IMR-90 (cell line): ENCODE measurements at regions not wholly inside any gene's neighbourhood (a gene's known extent, or its start where the extent isn't known, plus 50 kb on each side); places are given as distances from the start of the nearest gene placed in this dataset.

ENCODE experiments used
- ATAC-seq: fragments of 200-7000 bp; cut with Tn5 transposase; 2 replicates; pipeline ENCODE4 v1.9.1; 2020; ENCODE audit warnings: low read depth, mild to moderate bottlenecking, moderate library complexity
- BruUV-seq: library from RNA; stranded (reverse); fragments of 400-500 nt; replicated peaks from 2 replicates; lab custom pipeline; 2021; lab: Mats Ljungman, UMichigan
- CTCF ChIA-PET: fragments of 300-600 bp; formaldehyde crosslinking; extraction: SDS; loops from one replicate; lab custom pipeline; 2021; ENCODE audit warnings: antibody characterized with exemption; lab: Yijun Ruan, JAX
- POLR2A ChIA-PET: fragments of 300-600 bp; sonication (Branson Sonifier 250); formaldehyde crosslinking; loops from one replicate; lab custom pipeline; 2022; ENCODE audit warnings: antibody characterized with exemption; ENCODE audit not compliant: unreplicated experiment; lab: Charles Lee
- DNase-seq: peaks from one replicate; pipeline ENCODE4 v3.0.0; 2013
- H2AFZ ChIP-seq: replicated peaks from 2 replicates; pipeline ENCODE3; 2013; ENCODE audit warnings: low read length, mild to moderate bottlenecking; ENCODE audit not compliant: poor library complexity
- H2AK5ac ChIP-seq: 2 replicates; pipeline ENCODE4 v1.6.1; 2013; ENCODE audit warnings: low read depth, low read length, inconsistent platforms
- H2AK9ac ChIP-seq: replicated peaks from 2 replicates; pipeline ENCODE3; 2013; ENCODE audit warnings: mild to moderate bottlenecking, low read depth, low read length, moderate library complexity; ENCODE audit not compliant: poor library complexity
- H2BK120ac ChIP-seq: 2 replicates; pipeline ENCODE4 v1.6.1; 2013; ENCODE audit warnings: low read depth, low read length, inconsistent platforms
- H2BK15ac ChIP-seq: 3 replicates; pipeline ENCODE4 v1.6.1; 2013; ENCODE audit warnings: low read depth, low read length, inconsistent platforms
- H2BK20ac ChIP-seq: 2 replicates; pipeline ENCODE4 v1.6.1; 2013; ENCODE audit warnings: low read depth, mild to moderate bottlenecking, inconsistent platforms, low read length, moderate library complexity
- H2BK5ac ChIP-seq: 2 replicates; pipeline ENCODE4 v1.6.1; 2013; ENCODE audit warnings: mild to moderate bottlenecking, low read depth, low read length, inconsistent platforms; ENCODE audit not compliant: poor library complexity, severe bottlenecking
- H3K14ac ChIP-seq: replicated peaks from 2 replicates; pipeline ENCODE4 v1.6.1; 2013; ENCODE audit warnings: low read depth, low read length, inconsistent platforms
- H3K18ac ChIP-seq: 2 replicates; pipeline ENCODE4 v1.6.1; 2013; ENCODE audit warnings: low read depth, low read length, control low read depth
- H3K23ac ChIP-seq: 2 replicates; pipeline ENCODE4 v1.6.1; 2013; ENCODE audit warnings: low read depth, low read length, inconsistent platforms
- H3K27ac ChIP-seq: 2 replicates; pipeline ENCODE4 v1.5.1; 2013; ENCODE audit warnings: mild to moderate bottlenecking, control low read depth, low read length; ENCODE audit not compliant: insufficient read depth
- H3K27me3 ChIP-seq: 2 replicates; pipeline ENCODE4 v1.6.1; 2013; ENCODE audit warnings: low read length; ENCODE audit not compliant: control insufficient read depth, insufficient read depth
- H3K36me3 ChIP-seq: 2 replicates; pipeline ENCODE4 v1.6.1; 2013; ENCODE audit warnings: low read length, mixed read lengths; ENCODE audit not compliant: control insufficient read depth, insufficient read depth
- H3K4ac ChIP-seq: 2 replicates; pipeline ENCODE4 v1.6.1; 2013; ENCODE audit warnings: low read depth, low read length, inconsistent platforms
- H3K4me1 ChIP-seq: 2 replicates; pipeline ENCODE4 v1.6.1; 2013; ENCODE audit warnings: low read length, mixed read lengths; ENCODE audit not compliant: control insufficient read depth, insufficient read depth
- H3K4me2 ChIP-seq: 2 replicates; pipeline ENCODE4 v1.6.1; 2013; ENCODE audit warnings: low read depth, mild to moderate bottlenecking, control low read depth, low read length, moderate library complexity
- H3K4me3 ChIP-seq: 2 replicates; pipeline ENCODE4 v1.5.1; 2013; ENCODE audit warnings: low read depth, mild to moderate bottlenecking, control low read depth, low read length, moderate library complexity; ENCODE audit not compliant: insufficient read depth
- H3K56ac ChIP-seq: 2 replicates; pipeline ENCODE4 v1.6.1; 2013; ENCODE audit warnings: low read length, inconsistent platforms; ENCODE audit not compliant: insufficient read depth; ENCODE audit errors: extremely low read depth
- H3K79me1 ChIP-seq, 2 experiments: 2 replicates each; pipeline ENCODE4 v1.6.1; 2013; ENCODE audit warnings: low read length in 2 of 2, inconsistent platforms in 1 of 2, low read depth in 1 of 2
- H3K9ac ChIP-seq: 2 replicates; pipeline ENCODE4 v1.6.1; 2013; ENCODE audit warnings: low read depth, low read length, control low read depth
- H3K9me1 ChIP-seq: 2 replicates; pipeline ENCODE4 v1.6.1; 2013; ENCODE audit warnings: low read length, inconsistent platforms; ENCODE audit not compliant: insufficient read depth
- H3K9me3 ChIP-seq: 2 replicates; pipeline ENCODE4 v1.6.1; 2013; ENCODE audit warnings: low read length; ENCODE audit not compliant: control insufficient read depth, insufficient read depth
- H4K20me1 ChIP-seq: 2 replicates; pipeline ENCODE4 v1.6.1; 2013; ENCODE audit warnings: low read length, inconsistent platforms; ENCODE audit not compliant: insufficient read depth
- H4K5ac ChIP-seq: 2 replicates; pipeline ENCODE4 v1.6.1; 2013; ENCODE audit warnings: mild to moderate bottlenecking, low read depth, low read length, control low read depth
- H4K8ac ChIP-seq, 2 experiments: 2 replicates each; pipeline ENCODE4 v1.6.1; 2013; ENCODE audit warnings: low read depth in 2 of 2, low read length in 2 of 2, control low read depth in 1 of 2, inconsistent platforms in 1 of 2
- H4K91ac ChIP-seq: 2 replicates; pipeline ENCODE4 v1.6.1; 2013; ENCODE audit warnings: low read depth, low read length, inconsistent platforms; ENCODE audit not compliant: insufficient read depth
- CEBPB ChIP-seq: IDR thresholded peaks from 2 replicates; pipeline ENCODE4 v1.6.1; 2012; ENCODE audit warnings: low read depth, low read length, improper control_type of control experiment
- CTCF ChIP-seq: conservative IDR thresholded peaks from 2 replicates; pipeline ENCODE4 v1.5.1; 2012; ENCODE audit warnings: mild to moderate bottlenecking, low read depth, low read length, improper control_type of control experiment
- RAD21 ChIP-seq: IDR thresholded peaks from 2 replicates; pipeline ENCODE4 v1.6.1; 2012; ENCODE audit warnings: low read length, improper control_type of control experiment
- SMC3 ChIP-seq: fragments of 150-350 bp; IDR thresholded peaks from 2 replicates; pipeline ENCODE4 v1.6.1; 2016; ENCODE audit warnings: low read depth, mild to moderate bottlenecking, antibody characterized with exemption, low read length, moderate library complexity
- WGBS, 2 experiments: methylation state at CpG; one replicate each; pipeline versions ENCODE4 v1.1.5 to v1.1.7; 2013; ENCODE audit warnings: missing lambda C conversion rate in 2 of 2; ENCODE audit not compliant: insufficient read length in 1 of 2; ENCODE audit errors: extremely low coverage in 2 of 2; 5-methylcytosine and 5-hydroxymethylcytosine counted together
- dilution Hi-C: fragments of 300-500 bp; cut with HindIII; formaldehyde crosslinking; loops from one replicate; pipeline ENCODE4 v1.14.3; 2018; ENCODE audit warnings: low sequenced_read_pairs; ENCODE audit not compliant: unreplicated experiment
- in situ Hi-C: fragments of 300-500 bp; cut with MboI; formaldehyde crosslinking; loops from 3 replicates; pipeline ENCODE4 v1.14.3; 2019; ENCODE audit warnings: low sequenced_read_pairs, inconsistent platforms, mixed read lengths
- intact Hi-C: fragments of 100-400 bp; cut with micrococcal nuclease; formaldehyde crosslinking; loops from 2 replicates; pipeline ENCODE4 v1.10.0; 2022

GRCh38 chr5:147098233-147098790, 136.5 kb upstream of the STK32A start:
- Histone ChIP-seq H3K4me2 (no peak overlapping the region), H4K5ac (no peak overlapping the region), H2BK20ac (no peak overlapping the region), H3K4me3 (no peak overlapping the region), H3K27me3 (no peaks in the 10 kb centered on the region), H3K9ac (no peak overlapping the region), H3K9me1 (no peaks in the 10 kb centered on the region), H4K91ac (no peak overlapping the region), H3K27ac (no peak overlapping the region), H2BK15ac (no peak overlapping the region), H4K8ac (no peak overlapping the region), H4K20me1 (no peaks in the 10 kb centered on the region), H3K79me1 (no peaks in the 10 kb centered on the region), H2AK9ac (no peak overlapping the region), H3K36me3 (no peaks in the 10 kb centered on the region), H3K18ac (no peak overlapping the region), H3K4me1 (no peaks in the 10 kb centered on the region), H3K4ac (no peak overlapping the region), H2AFZ (no peak overlapping the region), H2BK120ac (no peak overlapping the region), H2BK5ac (no peak overlapping the region), H2AK5ac (no peak overlapping the region), H3K9me3 (no peaks in the 10 kb centered on the region), H3K14ac (no peak overlapping the region), H3K56ac (no peak overlapping the region), H3K23ac (no peak overlapping the region)
- in situ Hi-C loops: no loop called here
- DNase-seq (peak; percentile 34), ATAC-seq (peak; percentile 57)
- TF ChIP-seq SMC3: peak; percentile 57
- TF ChIP-seq RAD21: peak; percentile 44
- peak; percentile 55 for TF ChIP-seq CTCF
- TF ChIP-seq CEBPB: no peak
- CTCF ChIA-PET: interaction anchor here (0.9 to 2.2 kb wide), 4 partner anchors 12 to 480 kb away, joined by 3 to 11 read pairs (median 6); no protein-coding TSS in a partner anchor
- intact Hi-C loops: loop anchor here (1.0 to 5.0 kb wide), 3 partner anchors 91 to 480 kb away; no protein-coding TSS in a partner anchor
- 0% methylated on average over 1 of the region's 5 CpGs; no CpG with 5 or more reads in 1 of the 2 experiments for WGBS, 2 experiments
- no TSS peak for BruUV-seq
- dilution Hi-C loops: no loop called here
- POLR2A ChIA-PET: no interaction called here
